ENCODE measurements at regions not wholly inside any gene's neighbourhood (a gene's known extent, or its start where the extent isn't known, plus 50 kb on each side); places are given as distances from the start of the nearest gene placed in this dataset.

- TF ChIP-seq GATA2 (IDR thresholded peaks at IDR 0.05; ENCODE audit: low read depth, low read length) (no peak), GATA3 (IDR thresholded peaks at IDR 0.05; ENCODE audit: low read depth, low read length) (no peak)
Observed at GRCh38 chr18:1710114-1710513, 805.4 kb downstream of the ADCYAP1 start.
